ENCODE measurements at regions not wholly inside any gene's neighbourhood (a gene's known extent, or its start where the extent isn't known, plus 50 kb on each side); places are given as distances from the start of the nearest gene placed in this dataset.
A peak's percentile ranks its signal among the peaks of the same experiment; 100 is the strongest.

DNA sequence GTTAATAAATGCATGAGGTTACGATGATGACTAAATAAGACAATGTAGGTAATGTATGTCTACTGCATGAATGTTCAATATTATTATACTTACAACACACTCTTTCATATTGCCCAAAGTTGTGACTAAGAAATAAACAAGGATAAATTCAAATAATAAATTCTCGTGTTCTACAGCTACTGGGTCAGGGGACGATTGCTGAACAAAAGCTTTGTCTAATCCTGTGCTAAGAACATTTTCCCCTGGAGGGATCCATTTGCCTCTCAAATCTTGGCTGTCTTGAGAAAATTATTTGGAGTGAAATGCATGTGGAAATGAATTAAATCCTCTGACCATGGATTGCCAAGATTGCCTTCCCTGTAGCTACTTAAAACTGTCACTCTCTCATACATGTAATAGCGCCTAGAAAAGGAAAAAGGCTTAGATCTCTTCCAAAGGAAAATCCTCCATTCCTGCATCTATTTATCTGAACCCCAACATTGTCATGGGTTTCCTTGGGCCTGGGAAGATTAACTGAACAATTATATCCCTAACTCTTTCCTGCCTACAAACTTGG is 893.8 kb upstream of the ACO1 start:
- intact Hi-C loops (cut with micrococcal nuclease) (no loop called here), dilution Hi-C loops (cut with MboI; ENCODE audit: extremely low pct_ligation_motif_present, low sequenced_read_pairs) (no loop called here)
- ChIA-PET POLR2A (interaction anchor here (0.6 kb wide), 1 partner anchor 86 kb away, joined by 3 read pairs; no protein-coding TSS in a partner anchor), CTCF (no interaction called here)
- peaks cover 0 to 1% of the 10 kb centered on the region in 2 experiments for H3K27me3 ChIP-seq (ENCODE audit: control insufficient read depth in 2 of 2, insufficient read depth in 2 of 2, low read length in 2 of 2)
- no peak overlapping the region for H3K27ac ChIP-seq (ENCODE audit: insufficient read depth, low read depth, low read length)
- H3K9ac ChIP-seq (replicated peaks; ENCODE audit: extremely low read depth, insufficient read depth, low read length), result no peak overlapping the region
- no peaks in the 10 kb centered on the region for H3K9me1 ChIP-seq (replicated peaks; ENCODE audit: control insufficient read depth, extremely low read depth, insufficient read depth, low read length)
- H3K36me3 ChIP-seq (ENCODE audit: control insufficient read depth in 2 of 2, extremely low read depth in 1 of 2, insufficient read depth in 2 of 2, low read length in 2 of 2), result no peaks in the 10 kb centered on the region
- no peaks in the 10 kb centered on the region for H4K20me1 ChIP-seq (replicated peaks; ENCODE audit: control insufficient read depth, extremely low read depth, insufficient read depth, low read length)
- BruUV-seq (replicated peaks), result no TSS peak
- H3K4me3 ChIP-seq (replicated peaks in 1 of 3; ENCODE audit: insufficient read depth in 1 of 3, low read depth in 1 of 3, low read length in 3 of 3), result no peak overlapping the region
- no peaks in the 10 kb centered on the region for H3K79me2 ChIP-seq (ENCODE audit: control insufficient read depth, insufficient read depth, low read length)
- H3K4me1 ChIP-seq (ENCODE audit: control insufficient read depth, extremely low read depth, insufficient read depth, low read length), result no peaks in the 10 kb centered on the region
- H2AFZ ChIP-seq (ENCODE audit: low read depth, low read length), result no peak overlapping the region
- H3K9me3 ChIP-seq (replicated peaks; ENCODE audit: control insufficient read depth, insufficient read depth, low read length), result no peaks in the 10 kb centered on the region
- no peak for FAIRE-seq
- no peak overlapping the region for H3K4me2 ChIP-seq (ENCODE audit: insufficient read depth, low read length)
- no peak for DNase-seq (ENCODE audit: low read depth, low spot score)
- TF ChIP-seq FOS (IDR thresholded peaks at IDR 0.05; ENCODE audit: borderline replicate concordance, insufficient read depth, low read length), result no peak

GRCh38 chr9:31492229-31492628 is 892.2 kb upstream of the ACO1 start:
- intact Hi-C loops (cut with micrococcal nuclease), result no loop called here
- TF ChIP-seq POLR2AphosphoS5 (IDR thresholded peaks at IDR 0.05; ENCODE audit: insufficient read depth, low read depth, low read length) (no peak), EZH2 (IDR thresholded peaks at IDR 0.05; ENCODE audit: borderline replicate concordance, low read depth, low read length, severe bottlenecking) (no peak), JUN (IDR thresholded peaks at IDR 0.05; ENCODE audit: borderline replicate concordance, insufficient read depth, insufficient read length, low read depth) (no peak), POLR2A (IDR thresholded peaks at IDR 0.05; ENCODE audit: low read depth, low read length) (no peak), GATA2 (IDR thresholded peaks at IDR 0.05; ENCODE audit: insufficient read depth, insufficient read length, low read depth, low read length) (no peak), FOS (IDR thresholded peaks at IDR 0.05; ENCODE audit: borderline replicate concordance, insufficient read depth, low read length) (no peak), MAX (IDR thresholded peaks at IDR 0.05; ENCODE audit: insufficient read depth, insufficient read length) (no peak), MYC (IDR thresholded peaks at IDR 0.05; ENCODE audit: low read depth, low read length) (no peak)
- TF ChIP-seq, protein P1, sequence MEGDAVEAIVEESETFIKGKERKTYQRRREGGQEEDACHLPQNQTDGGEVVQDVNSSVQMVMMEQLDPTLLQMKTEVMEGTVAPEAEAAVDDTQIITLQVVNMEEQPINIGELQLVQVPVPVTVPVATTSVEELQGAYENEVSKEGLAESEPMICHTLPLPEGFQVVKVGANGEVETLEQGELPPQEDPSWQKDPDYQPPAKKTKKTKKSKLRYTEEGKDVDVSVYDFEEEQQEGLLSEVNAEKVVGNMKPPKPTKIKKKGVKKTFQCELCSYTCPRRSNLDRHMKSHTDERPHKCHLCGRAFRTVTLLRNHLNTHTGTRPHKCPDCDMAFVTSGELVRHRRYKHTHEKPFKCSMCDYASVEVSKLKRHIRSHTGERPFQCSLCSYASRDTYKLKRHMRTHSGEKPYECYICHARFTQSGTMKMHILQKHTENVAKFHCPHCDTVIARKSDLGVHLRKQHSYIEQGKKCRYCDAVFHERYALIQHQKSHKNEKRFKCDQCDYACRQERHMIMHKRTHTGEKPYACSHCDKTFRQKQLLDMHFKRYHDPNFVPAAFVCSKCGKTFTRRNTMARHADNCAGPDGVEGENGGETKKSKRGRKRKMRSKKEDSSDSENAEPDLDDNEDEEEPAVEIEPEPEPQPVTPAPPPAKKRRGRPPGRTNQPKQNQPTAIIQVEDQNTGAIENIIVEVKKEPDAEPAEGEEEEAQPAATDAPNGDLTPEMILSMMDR (IDR thresholded peaks at IDR 0.05; ENCODE audit: extremely low read depth in 1 of 2, insufficient read depth in 1 of 2, low read depth in 1 of 2, low read length in 2 of 2), result no peak
- no TSS peak for BruUV-seq (replicated peaks)
- ChIA-PET CTCF (interaction anchor here (1.0 to 1.3 kb wide), 3 partner anchors 8 to 188 kb away, joined by 3 to 4 read pairs (median 3); no protein-coding TSS in a partner anchor), POLR2A (no interaction called here)
- no peaks in the 10 kb centered on the region for H3K4me1 ChIP-seq (ENCODE audit: control insufficient read depth, extremely low read depth, insufficient read depth, low read length)
- H3K79me2 ChIP-seq (ENCODE audit: control insufficient read depth, insufficient read depth, low read length), result no peaks in the 10 kb centered on the region
- no peak overlapping the region for H3K4me2 ChIP-seq (ENCODE audit: insufficient read depth, low read length)
- H3K9me1 ChIP-seq (replicated peaks; ENCODE audit: control insufficient read depth, extremely low read depth, insufficient read depth, low read length), result no peaks in the 10 kb centered on the region
- no peak overlapping the region for H2AFZ ChIP-seq (ENCODE audit: low read depth, low read length)
- no peak overlapping the region for H3K4me3 ChIP-seq (replicated peaks in 1 of 3; ENCODE audit: insufficient read depth in 1 of 3, low read depth in 1 of 3, low read length in 3 of 3)
- FAIRE-seq, result no peak
- no peaks in the 10 kb centered on the region for H3K9me3 ChIP-seq (replicated peaks; ENCODE audit: control insufficient read depth, insufficient read depth, low read length)
- H3K9ac ChIP-seq (replicated peaks; ENCODE audit: extremely low read depth, insufficient read depth, low read length), result no peak overlapping the region
- no peak overlapping the region for H3K27ac ChIP-seq (ENCODE audit: insufficient read depth, low read depth, low read length)
- H3K36me3 ChIP-seq (ENCODE audit: control insufficient read depth in 2 of 2, extremely low read depth in 1 of 2, insufficient read depth in 2 of 2, low read length in 2 of 2), result no peaks in the 10 kb centered on the region
- H3K27me3 ChIP-seq (ENCODE audit: control insufficient read depth in 2 of 2, insufficient read depth in 2 of 2, low read length in 2 of 2), result peaks cover 0 to 1% of the 10 kb centered on the region in 2 experiments
- dilution Hi-C loops (cut with MboI; ENCODE audit: extremely low pct_ligation_motif_present, low sequenced_read_pairs), result no loop called here
- DNase-seq (ENCODE audit: low read depth, low spot score), result peak; percentile 6
- H4K20me1 ChIP-seq (replicated peaks; ENCODE audit: control insufficient read depth, extremely low read depth, insufficient read depth, low read length), result no peaks in the 10 kb centered on the region
